ENCODE measurements at regions not wholly inside any gene's neighbourhood (a gene's known extent, or its start where the extent isn't known, plus 50 kb on each side); places are given as distances from the start of the nearest gene placed in this dataset.

- CTCF ChIA-PET, result interaction anchor here (0.7 kb wide), 1 partner anchor 10 kb away, joined by 3 read pairs; no protein-coding TSS in a partner anchor
- Histone ChIP-seq H3K4me1 (ENCODE audit: control extremely low read depth in 1 of 4, control insufficient read depth in 4 of 4, insufficient read depth in 4 of 4, low read length in 3 of 4) (no peaks in the 10 kb centered on the region), H3K27ac (ENCODE audit: insufficient read depth in 1 of 2, low read depth in 1 of 2, low read length in 2 of 2, poor library complexity in 1 of 2, severe bottlenecking in 2 of 2) (no peak overlapping the region), H3K4me3 (ENCODE audit: control insufficient read depth in 1 of 7, extremely low read depth in 1 of 7, insufficient read depth in 4 of 7, low read depth in 2 of 7, low read length in 6 of 7) (no peak overlapping the region), H3K36me3 (ENCODE audit: control insufficient read depth in 4 of 4, insufficient read depth in 4 of 4, low read length in 3 of 4) (no peaks in the 10 kb centered on the region), H3K27me3 (replicated peaks in 2 of 5; ENCODE audit: control insufficient read depth in 4 of 5, insufficient read depth in 5 of 5, low read length in 4 of 5) (no peaks in the 10 kb centered on the region), H3K9me3 (ENCODE audit: control extremely low read depth in 1 of 5, control insufficient read depth in 4 of 5, insufficient read depth in 2 of 5, low read depth in 1 of 5, low read length in 4 of 5) (no peaks in the 10 kb centered on the region)
- POLR2A ChIA-PET, result interaction anchor here (0.7 kb wide), 1 partner anchor 16 kb away, joined by 3 read pairs; no protein-coding TSS in a partner anchor
- WGBS (ENCODE audit: insufficient coverage), result 100% methylated on average over 5 of the region's 5 CpGs
- no peak for DNase-seq
Measured at GRCh38 chr4:22941688-22942375, 249.1 kb downstream of the GBA3 start.

- DNase-seq, result no peak
- Histone ChIP-seq H3K36me3 (ENCODE audit: control insufficient read depth in 4 of 4, insufficient read depth in 4 of 4, low read length in 3 of 4) (no peaks in the 10 kb centered on the region), H3K27ac (ENCODE audit: insufficient read depth in 1 of 2, low read depth in 1 of 2, low read length in 2 of 2, poor library complexity in 1 of 2, severe bottlenecking in 2 of 2) (no peak overlapping the region), H3K9me3 (ENCODE audit: control extremely low read depth in 1 of 5, control insufficient read depth in 4 of 5, insufficient read depth in 2 of 5, low read depth in 1 of 5, low read length in 4 of 5) (peaks cover 0 to 8% (median 0%) of the 10 kb centered on the region in 5 experiments), H3K27me3 (replicated peaks in 2 of 5; ENCODE audit: control insufficient read depth in 4 of 5, insufficient read depth in 5 of 5, low read length in 4 of 5) (no peaks in the 10 kb centered on the region), H3K4me3 (ENCODE audit: control insufficient read depth in 1 of 7, extremely low read depth in 1 of 7, insufficient read depth in 4 of 7, low read depth in 2 of 7, low read length in 6 of 7) (no peak overlapping the region), H3K4me1 (ENCODE audit: control extremely low read depth in 1 of 4, control insufficient read depth in 4 of 4, insufficient read depth in 4 of 4, low read length in 3 of 4) (no peaks in the 10 kb centered on the region)
- ChIA-PET CTCF (interaction anchor here (1.2 kb wide), 1 partner anchor 34 kb away, joined by 4 read pairs; no protein-coding TSS in a partner anchor), POLR2A (no interaction called here)
- WGBS (ENCODE audit: insufficient coverage), result 74% methylated on average over 2 of the region's 2 CpGs
Measured at GRCh38 chr4:22932326-22932725, 239.6 kb downstream of the GBA3 start.

DNA sequence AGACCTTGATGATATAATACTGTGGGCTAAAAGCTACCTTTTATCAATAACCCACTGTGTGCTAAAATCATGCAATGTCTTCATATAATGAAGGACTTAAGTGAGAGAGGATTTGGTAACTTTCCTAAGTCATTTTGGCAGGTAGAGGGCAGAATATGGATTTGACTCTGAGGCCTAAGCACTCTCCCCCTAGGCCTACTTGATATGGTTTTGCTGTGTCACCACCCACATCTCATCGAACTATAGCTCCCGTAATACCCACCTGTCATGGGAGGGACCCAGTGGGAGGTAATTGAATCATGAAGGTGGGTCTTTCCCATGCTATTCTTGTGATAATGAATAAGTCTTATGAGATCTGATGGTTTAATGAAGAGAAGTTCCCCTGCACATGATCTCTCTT, 229.7 kb downstream of the GBA3 start:
- no CpG with 5 or more reads among the region's 2 CpGs for WGBS (ENCODE audit: insufficient coverage)
- DNase-seq, result peak in 2 of 3 donors; percentile 59 to 66
- Histone ChIP-seq H3K4me3 (ENCODE audit: control insufficient read depth in 1 of 7, extremely low read depth in 1 of 7, insufficient read depth in 4 of 7, low read depth in 2 of 7, low read length in 6 of 7) (no peak overlapping the region), H3K27me3 (replicated peaks in 2 of 5; ENCODE audit: control insufficient read depth in 4 of 5, insufficient read depth in 5 of 5, low read length in 4 of 5) (no peaks in the 10 kb centered on the region), H3K36me3 (ENCODE audit: control insufficient read depth in 4 of 4, insufficient read depth in 4 of 4, low read length in 3 of 4) (no peaks in the 10 kb centered on the region), H3K9me3 (ENCODE audit: control extremely low read depth in 1 of 5, control insufficient read depth in 4 of 5, insufficient read depth in 2 of 5, low read depth in 1 of 5, low read length in 4 of 5) (no peaks in the 10 kb centered on the region), H3K27ac (ENCODE audit: insufficient read depth in 1 of 2, low read depth in 1 of 2, low read length in 2 of 2, poor library complexity in 1 of 2, severe bottlenecking in 2 of 2) (peak overlapping the region in 1 of 2 experiments; percentile 18), H3K4me1 (ENCODE audit: control extremely low read depth in 1 of 4, control insufficient read depth in 4 of 4, insufficient read depth in 4 of 4, low read length in 3 of 4) (peaks cover 0 to 14% (median 6%) of the 10 kb centered on the region in 4 experiments)
- POLR2A ChIA-PET, result no interaction called here
- CTCF ChIA-PET, result interaction anchor here (1.1 to 2.4 kb wide), 3 partner anchors 9 to 24 kb away, joined by 3 to 14 read pairs (median 5); no protein-coding TSS in a partner anchor

DNA sequence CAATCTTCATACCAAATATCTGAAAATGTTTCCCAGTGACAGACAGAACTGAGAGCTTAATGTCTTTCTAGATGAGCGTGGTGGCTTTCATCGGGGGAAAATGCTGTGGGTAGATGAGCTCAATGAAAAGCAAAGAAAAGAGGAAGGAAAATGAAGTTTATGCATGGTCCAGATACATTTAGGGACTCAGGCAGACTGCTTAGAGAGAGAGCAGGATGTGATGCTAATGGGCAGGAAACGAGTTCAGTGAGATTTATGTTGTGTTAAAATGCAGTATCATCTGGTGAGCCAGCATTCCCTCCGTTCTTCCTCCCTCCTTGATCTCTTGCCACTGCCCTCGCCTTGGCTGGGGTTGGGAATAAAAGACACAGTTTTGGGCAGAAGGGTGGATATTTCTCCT, 229.2 kb downstream of the GBA3 start:
- CTCF ChIA-PET, result interaction anchor here (1.1 to 2.4 kb wide), 2 partner anchors 9 to 23 kb away, joined by 5 to 14 read pairs; no protein-coding TSS in a partner anchor
- H3K36me3 ChIP-seq (ENCODE audit: control insufficient read depth in 4 of 4, insufficient read depth in 4 of 4, low read length in 3 of 4), result no peaks in the 10 kb centered on the region

DNA sequence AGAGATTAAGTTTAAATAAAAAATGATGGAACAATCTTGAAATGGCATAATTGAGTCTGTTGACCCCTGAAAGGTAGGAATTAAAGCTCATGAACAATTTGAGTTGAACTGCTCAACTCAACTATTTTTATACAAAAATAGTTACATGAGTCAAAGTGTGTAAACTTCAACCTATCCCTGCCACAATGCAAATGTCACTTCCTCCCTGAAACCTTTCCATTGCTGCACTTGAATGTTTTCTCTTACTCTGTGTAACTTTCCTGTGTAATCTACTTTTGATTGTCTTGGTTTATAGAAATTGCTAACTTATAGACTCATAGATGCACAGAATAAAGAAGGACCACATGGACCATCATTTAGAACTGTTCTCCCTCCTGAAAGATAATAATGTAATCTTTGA, 218.5 kb downstream of the GBA3 start:
- CTCF ChIA-PET, result interaction anchor here (1.7 kb wide), 1 partner anchor 14 kb away, joined by 6 read pairs; no protein-coding TSS in a partner anchor
- no peak overlapping the region for H3K27ac ChIP-seq (ENCODE audit: insufficient read depth in 1 of 2, low read depth in 1 of 2, low read length in 2 of 2, poor library complexity in 1 of 2, severe bottlenecking in 2 of 2)
- no peak for DNase-seq
- H3K36me3 ChIP-seq (ENCODE audit: control insufficient read depth in 4 of 4, insufficient read depth in 4 of 4, low read length in 3 of 4), result no peaks in the 10 kb centered on the region
- no peak overlapping the region for H3K4me3 ChIP-seq (ENCODE audit: control insufficient read depth in 1 of 7, extremely low read depth in 1 of 7, insufficient read depth in 4 of 7, low read depth in 2 of 7, low read length in 6 of 7)
- no peaks in the 10 kb centered on the region for H3K9me3 ChIP-seq (ENCODE audit: control extremely low read depth in 1 of 5, control insufficient read depth in 4 of 5, insufficient read depth in 2 of 5, low read depth in 1 of 5, low read length in 4 of 5)
- no peaks in the 10 kb centered on the region for H3K27me3 ChIP-seq (replicated peaks in 2 of 5; ENCODE audit: control insufficient read depth in 4 of 5, insufficient read depth in 5 of 5, low read length in 4 of 5)
- peaks cover 0 to 15% (median 0%) of the 10 kb centered on the region in 4 experiments for H3K4me1 ChIP-seq (ENCODE audit: control extremely low read depth in 1 of 4, control insufficient read depth in 4 of 4, insufficient read depth in 4 of 4, low read length in 3 of 4)
- POLR2A ChIA-PET, result no interaction called here

More for the DNA sequence above, 229.2 kb downstream of the GBA3 start:
- Histone ChIP-seq H3K27ac (ENCODE audit: insufficient read depth in 1 of 2, low read depth in 1 of 2, low read length in 2 of 2, poor library complexity in 1 of 2, severe bottlenecking in 2 of 2) (peak overlapping the region in 1 of 2 experiments; percentile 39), H3K9me3 (ENCODE audit: control extremely low read depth in 1 of 5, control insufficient read depth in 4 of 5, insufficient read depth in 2 of 5, low read depth in 1 of 5, low read length in 4 of 5) (no peaks in the 10 kb centered on the region), H3K27me3 (replicated peaks in 2 of 5; ENCODE audit: control insufficient read depth in 4 of 5, insufficient read depth in 5 of 5, low read length in 4 of 5) (no peaks in the 10 kb centered on the region), H3K4me1 (ENCODE audit: control extremely low read depth in 1 of 4, control insufficient read depth in 4 of 4, insufficient read depth in 4 of 4, low read length in 3 of 4) (peaks cover 0 to 14% (median 6%) of the 10 kb centered on the region in 4 experiments), H3K4me3 (ENCODE audit: control insufficient read depth in 1 of 7, extremely low read depth in 1 of 7, insufficient read depth in 4 of 7, low read depth in 2 of 7, low read length in 6 of 7) (peak overlapping the region in 1 of 7 experiments; percentile 20)
- whole genome bisulfite sequencing (ENCODE audit: insufficient coverage), result 0% methylated on average over 3 of the region's 5 CpGs
- DNase-seq, result peak; percentile 79 to 96 (median 93)
- POLR2A ChIA-PET, result no interaction called here

DNA sequence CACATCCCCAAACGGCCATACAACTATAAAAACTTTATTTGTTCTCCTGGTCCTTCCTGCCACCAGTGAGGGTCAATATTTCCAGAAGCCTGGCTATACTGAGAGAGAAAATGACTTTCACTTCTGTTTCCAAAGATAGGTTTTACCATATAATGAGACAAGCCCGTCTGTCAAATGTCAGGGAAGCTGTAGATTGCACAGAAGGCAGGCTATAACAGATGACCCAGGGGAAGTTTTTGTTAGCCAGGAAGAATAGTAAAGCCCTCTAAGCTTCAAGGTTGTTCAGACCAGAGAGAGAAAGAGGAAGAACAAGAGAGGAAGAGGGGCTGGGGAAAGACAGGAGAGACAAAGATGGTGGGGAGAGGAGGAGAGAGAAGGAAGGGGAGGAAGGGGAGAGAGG, 217.5 kb downstream of the GBA3 start:
- Histone ChIP-seq H3K27ac (ENCODE audit: insufficient read depth in 1 of 2, low read depth in 1 of 2, low read length in 2 of 2, poor library complexity in 1 of 2, severe bottlenecking in 2 of 2) (no peak overlapping the region), H3K4me1 (ENCODE audit: control extremely low read depth in 1 of 4, control insufficient read depth in 4 of 4, insufficient read depth in 4 of 4, low read length in 3 of 4) (peaks cover 0 to 15% (median 0%) of the 10 kb centered on the region in 4 experiments), H3K4me3 (ENCODE audit: control insufficient read depth in 1 of 7, extremely low read depth in 1 of 7, insufficient read depth in 4 of 7, low read depth in 2 of 7, low read length in 6 of 7) (no peak overlapping the region), H3K27me3 (replicated peaks in 2 of 5; ENCODE audit: control insufficient read depth in 4 of 5, insufficient read depth in 5 of 5, low read length in 4 of 5) (no peaks in the 10 kb centered on the region), H3K36me3 (ENCODE audit: control insufficient read depth in 4 of 4, insufficient read depth in 4 of 4, low read length in 3 of 4) (no peaks in the 10 kb centered on the region), H3K9me3 (ENCODE audit: control extremely low read depth in 1 of 5, control insufficient read depth in 4 of 5, insufficient read depth in 2 of 5, low read depth in 1 of 5, low read length in 4 of 5) (no peaks in the 10 kb centered on the region)
- ChIA-PET POLR2A (no interaction called here), CTCF (interaction anchor here (2.3 kb wide), 1 partner anchor 12 kb away, joined by 9 read pairs; no protein-coding TSS in a partner anchor)
- WGBS (ENCODE audit: insufficient coverage), result 60% methylated on average over 1 of the region's 2 CpGs
- DNase-seq, result no peak

DNA sequence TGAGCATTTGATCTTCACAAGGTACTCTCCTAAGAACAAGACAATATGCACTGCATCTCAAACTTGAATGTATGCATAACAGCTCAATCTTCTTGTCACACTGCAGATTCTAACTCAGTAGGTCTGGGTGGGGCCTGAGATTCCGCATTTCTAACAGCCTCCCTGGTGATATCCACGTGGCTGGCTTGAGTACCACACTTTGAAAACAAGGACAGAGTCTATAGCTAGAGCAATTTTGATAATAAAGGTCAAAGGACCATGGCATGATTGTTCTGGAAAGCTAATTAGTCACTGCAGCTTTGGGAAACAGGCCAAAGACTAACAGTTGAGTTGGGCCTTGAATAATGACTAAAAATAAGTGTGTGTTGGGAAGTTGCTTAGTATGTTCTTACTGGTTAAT, 213.3 kb downstream of the GBA3 start:
- WGBS (ENCODE audit: insufficient coverage), result 94% methylated on average over 2 of the region's 2 CpGs
- Histone ChIP-seq H3K4me1 (ENCODE audit: control extremely low read depth in 1 of 4, control insufficient read depth in 4 of 4, insufficient read depth in 4 of 4, low read length in 3 of 4) (peaks cover 0 to 18% (median 2%) of the 10 kb centered on the region in 4 experiments), H3K9me3 (ENCODE audit: control extremely low read depth in 1 of 5, control insufficient read depth in 4 of 5, insufficient read depth in 2 of 5, low read depth in 1 of 5, low read length in 4 of 5) (no peaks in the 10 kb centered on the region), H3K4me3 (ENCODE audit: control insufficient read depth in 1 of 7, extremely low read depth in 1 of 7, insufficient read depth in 4 of 7, low read depth in 2 of 7, low read length in 6 of 7) (no peak overlapping the region), H3K36me3 (ENCODE audit: control insufficient read depth in 4 of 4, insufficient read depth in 4 of 4, low read length in 3 of 4) (no peaks in the 10 kb centered on the region), H3K27me3 (replicated peaks in 2 of 5; ENCODE audit: control insufficient read depth in 4 of 5, insufficient read depth in 5 of 5, low read length in 4 of 5) (no peaks in the 10 kb centered on the region), H3K27ac (ENCODE audit: insufficient read depth in 1 of 2, low read depth in 1 of 2, low read length in 2 of 2, poor library complexity in 1 of 2, severe bottlenecking in 2 of 2) (no peak overlapping the region)
- DNase-seq, result no peak
- ChIA-PET POLR2A (no interaction called here), CTCF (interaction anchor here (0.9 kb wide), 1 partner anchor 10 kb away, joined by 3 read pairs; no protein-coding TSS in a partner anchor)
